IPS-NIHi7 (cell line): ENCODE measurements at regions not wholly inside any gene's neighbourhood (a gene's known extent, or its start where the extent isn't known, plus 50 kb on each side); places are given as distances from the start of the nearest gene placed in this dataset.
"Not testable (repeated sequence)": the region's sequence is repeated elsewhere in the genome, so short reads cannot be mapped to it uniquely, and the experiment has no call there.

Experiments
- DNase-seq: peaks from one replicate; pipeline ENCODE4 v3.0.0; 2012; ENCODE audit warnings: mixed read lengths; ENCODE audit errors: extremely low spot score

GRCh38 chr6:56839533-56840183 is 115.2 kb upstream of the BEND6 start:
- DNase-seq = no peak

- DNase-seq = no peak
These were observed 115.9 kb upstream of the BEND6 start for GRCh38 chr6:56838965-56839364.

GRCh38 chr6:56838016-56838555 is 116.8 kb upstream of the BEND6 start:
- DNase-seq = no peak

- no peak for DNase-seq
These were observed 117.5 kb upstream of the BEND6 start for GRCh38 chr6:56837322-56837894.

- DNase-seq = no peak
These were observed 119.3 kb upstream of the BEND6 start for GRCh38 chr6:56835612-56836011.

- DNase-seq = no peak
These were observed 121.0 kb upstream of the BEND6 start for GRCh38 chr6:56833873-56834272.

- DNase-seq = no peak
These were observed 121.6 kb upstream of the BEND6 start for GRCh38 chr6:56833127-56833791.

- no peak for DNase-seq
These were observed 122.7 kb upstream of the BEND6 start for GRCh38 chr6:56832225-56832624.

- no peak for DNase-seq
These were observed 123.6 kb upstream of the BEND6 start for GRCh38 chr6:56831334-56831733.

- no peak for DNase-seq
These were observed 126.8 kb upstream of the BEND6 start for GRCh38 chr6:56827908-56828649.

- DNase-seq = not testable (repeated sequence)
These were observed 130.5 kb upstream of the BEND6 start for GRCh38 chr6:56824431-56824830.

GRCh38 chr6:56821005-56821432 is 133.9 kb upstream of the BEND6 start:
- DNase-seq = no peak

- no peak for DNase-seq
These were observed 134.8 kb upstream of the BEND6 start for GRCh38 chr6:56820060-56820459.

GRCh38 chr6:56819604-56820003 is 135.3 kb upstream of the BEND6 start:
- no peak for DNase-seq

- no peak for DNase-seq
These were observed 138.5 kb upstream of the BEND6 start for GRCh38 chr6:56816370-56816769.

- no peak for DNase-seq
These were observed 139.5 kb upstream of the BEND6 start for GRCh38 chr6:56815436-56815835.

GRCh38 chr6:56814802-56815201 is 140.1 kb upstream of the BEND6 start:
- no peak for DNase-seq

- DNase-seq = no peak
These were observed 140.6 kb upstream of the BEND6 start for GRCh38 chr6:56814308-56814707.

- DNase-seq = not testable (repeated sequence)
These were observed 142.1 kb upstream of the BEND6 start for GRCh38 chr6:56812851-56813250.

- DNase-seq = no peak
These were observed 146.0 kb upstream of the BEND6 start for GRCh38 chr6:56808871-56809359.

- no peak for DNase-seq
These were observed 146.9 kb upstream of the BEND6 start for GRCh38 chr6:56807989-56808337.

- DNase-seq = no peak
These were observed 147.4 kb upstream of the BEND6 start for GRCh38 chr6:56807326-56807988.
